CD14-positive monocyte (primary cell): ENCODE measurements at regions not wholly inside any gene's neighbourhood (a gene's known extent, or its start where the extent isn't known, plus 50 kb on each side); places are given as distances from the start of the nearest gene placed in this dataset.

ENCODE experiments used
- DNase-seq, 3 donors: peaks; one replicate each; pipeline ENCODE4 v3.0.0-alpha.2; 2011 to 2022
- H2AFZ ChIP-seq: 2 replicates; pipeline ENCODE4 v1.6.0; 2012; ENCODE audit warnings: mild to moderate bottlenecking, low read depth, low read length, inconsistent platforms; ENCODE audit not compliant: insufficient read depth, poor library complexity, severe bottlenecking
- H3K27ac ChIP-seq, 2 donors: 1 replicate in 1 of 2; 2 replicates in 1 of 2; pipeline ENCODE4 v1.5.1; 2012 to 2013; ENCODE audit warnings: low read length in 2 of 2, control low read depth in 1 of 2, inconsistent platforms in 1 of 2, low read depth in 1 of 2, mild to moderate bottlenecking in 1 of 2
- H3K27me3 ChIP-seq, 2 donors: one replicate each; pipeline versions ENCODE4 v1.6.0 to v1.6.1; 2011 to 2013; ENCODE audit warnings: low read length in 2 of 2; ENCODE audit not compliant: control insufficient read depth in 2 of 2, insufficient read depth in 2 of 2
- H3K36me3 ChIP-seq, 2 donors: replicated peaks in 1 of 2; 1 replicate in 1 of 2; 2 replicates in 1 of 2; pipeline versions ENCODE4 v1.5.1 to v1.6.1; 2012 to 2013; ENCODE audit warnings: low read length in 2 of 2, control low read depth in 1 of 2, inconsistent platforms in 1 of 2, mild to moderate bottlenecking in 1 of 2; ENCODE audit not compliant: insufficient read depth in 2 of 2, control insufficient read depth in 1 of 2
- H3K4me1 ChIP-seq, 2 donors: 1 replicate in 1 of 2; 2 replicates in 1 of 2; pipeline versions ENCODE4 v1.5.1 to v1.6.1; 2012 to 2013; ENCODE audit warnings: low read length in 2 of 2, control low read depth in 1 of 2, inconsistent platforms in 1 of 2, mild to moderate bottlenecking in 1 of 2, moderate library complexity in 1 of 2; ENCODE audit not compliant: insufficient read depth in 2 of 2, control insufficient read depth in 1 of 2
- H3K4me2 ChIP-seq: replicated peaks from 2 replicates; pipeline ENCODE3; 2012; ENCODE audit warnings: low read length, moderate library complexity, mild to moderate bottlenecking; ENCODE audit not compliant: poor library complexity, severe bottlenecking; ENCODE audit errors: extremely low read depth
- H3K4me3 ChIP-seq, 3 experiments: fragments of 200-600 bp in 1 of 3; sonication (generic) in 1 of 3; replicated peaks in 1 of 3; 1 replicate in 2 of 3; 2 replicates in 1 of 3; pipeline ENCODE4 v1.5.1; 2011 to 2013; ENCODE audit warnings: low read length in 3 of 3, mild to moderate bottlenecking in 3 of 3, control low read depth in 2 of 3, low read depth in 2 of 3, inconsistent platforms in 1 of 3, moderate library complexity in 1 of 3
- H3K79me2 ChIP-seq: 2 replicates; pipeline ENCODE4 v1.6.0; 2012; ENCODE audit warnings: mild to moderate bottlenecking, control low read depth, inconsistent platforms, low read length, moderate library complexity; ENCODE audit not compliant: insufficient read depth
- H3K9ac ChIP-seq: 2 replicates; pipeline ENCODE4 v1.6.0; 2017; ENCODE audit warnings: low read length, mild to moderate bottlenecking; ENCODE audit not compliant: insufficient read depth, poor library complexity, severe bottlenecking
- H3K9me3 ChIP-seq, 2 donors: replicated peaks in 1 of 2; 1 replicate in 1 of 2; 2 replicates in 1 of 2; pipeline versions ENCODE4 v1.5.1 to v1.6.1; 2012 to 2013; ENCODE audit warnings: low read length in 2 of 2, control low read depth in 1 of 2; ENCODE audit not compliant: control insufficient read depth in 1 of 2, insufficient read depth in 1 of 2
- H4K20me1 ChIP-seq: 2 replicates; pipeline ENCODE4 v1.6.0; 2012; ENCODE audit warnings: mild to moderate bottlenecking, low read length, control low read depth, moderate library complexity; ENCODE audit not compliant: insufficient read depth
- H3K27ac Mint-ChIP-seq, 7 donors: one replicate each; pipeline ENCODE4 v1.8.0; 2020; ENCODE audit warnings: mild to moderate bottlenecking in 7 of 7, mixed read lengths in 7 of 7, moderate library complexity in 6 of 7, inconsistent platforms in 2 of 7
- H3K27me3 Mint-ChIP-seq, 3 donors: one replicate each; pipeline ENCODE4 v1.8.0; 2021 to 2022; ENCODE audit warnings: low read depth in 3 of 3, mild to moderate bottlenecking in 3 of 3, mixed read lengths in 3 of 3, moderate library complexity in 3 of 3, inconsistent platforms in 1 of 3
- H3K36me3 Mint-ChIP-seq, 2 donors: one replicate each; pipeline ENCODE4 v1.8.0; 2020; ENCODE audit warnings: mixed read lengths in 2 of 2, inconsistent platforms in 1 of 2, mild to moderate bottlenecking in 1 of 2
- H3K4me1 Mint-ChIP-seq: one replicate; pipeline ENCODE4 v1.8.0; 2020; ENCODE audit warnings: mild to moderate bottlenecking, mixed read lengths
- H3K4me3 Mint-ChIP-seq, 2 donors: one replicate each; pipeline ENCODE4 v1.8.0; 2020; ENCODE audit warnings: mild to moderate bottlenecking in 2 of 2, mixed read lengths in 2 of 2, moderate library complexity in 1 of 2
- H3K9me3 Mint-ChIP-seq, 7 donors: one replicate each; pipeline ENCODE4 v1.8.0; 2020 to 2022; ENCODE audit warnings: mixed read lengths in 7 of 7, mild to moderate bottlenecking in 6 of 7, moderate library complexity in 6 of 7, inconsistent platforms in 2 of 7
- CTCF ChIP-seq: fragments of 200-600 bp; IDR thresholded peaks from one replicate; pipeline ENCODE4 v1.8.0; 2022; ENCODE audit warnings: antibody characterized with exemption, mild to moderate bottlenecking
- WGBS: methylation state at CpG from one replicate; pipeline ENCODE4 v1.1.5; 2013; ENCODE audit warnings: missing lambda C conversion rate; ENCODE audit not compliant: insufficient coverage; 5-methylcytosine and 5-hydroxymethylcytosine counted together
- intact Hi-C, 2 donors: fragments of 100-400 bp; cut with micrococcal nuclease; formaldehyde crosslinking; loops; one replicate each; pipeline versions ENCODE4 v1.15.0 to v1.15.1; 2023

GRCh38 chr16:56090076-56090475 lies 101.2 kb upstream of the GNAO1 start:
- no peak for DNase-seq
- Histone ChIP-seq H3K36me3 (no peaks in the 10 kb centered on the region), H3K4me3 (no peak overlapping the region), H3K27ac (no peak overlapping the region), H4K20me1 (no peaks in the 10 kb centered on the region), H3K9me3 (no peaks in the 10 kb centered on the region), H2AFZ (no peak overlapping the region), H3K27me3 (no peaks in the 10 kb centered on the region), H3K79me2 (no peaks in the 10 kb centered on the region), H3K9ac (no peak overlapping the region), H3K4me2 (no peak overlapping the region), H3K4me1 (no peaks in the 10 kb centered on the region)
- Mint-ChIP-seq H3K9me3 (peaks cover 0 to 4% (median 0%) of the 10 kb centered on the region in 7 donors), H3K4me3 (no peak overlapping the region), H3K36me3 (no peaks in the 10 kb centered on the region), H3K27me3 (peaks cover 4 to 9% (median 5%) of the 10 kb centered on the region in 3 donors), H3K27ac (no peak overlapping the region), H3K4me1 (no peaks in the 10 kb centered on the region)
- WGBS, result 100% methylated on average over 2 of the region's 2 CpGs
- TF ChIP-seq CTCF, result no peak
- intact Hi-C loops, result no loop called here

GRCh38 chr16:56087626-56088025 lies 103.7 kb upstream of the GNAO1 start:
- Histone ChIP-seq H3K79me2 (no peaks in the 10 kb centered on the region), H3K27ac (no peak overlapping the region), H3K27me3 (no peaks in the 10 kb centered on the region), H3K4me1 (no peaks in the 10 kb centered on the region), H3K9me3 (no peaks in the 10 kb centered on the region), H3K4me2 (no peak overlapping the region), H2AFZ (no peak overlapping the region), H4K20me1 (no peaks in the 10 kb centered on the region), H3K4me3 (no peak overlapping the region), H3K36me3 (no peaks in the 10 kb centered on the region), H3K9ac (no peak overlapping the region)
- no peaks in the 10 kb centered on the region for H3K36me3 Mint-ChIP-seq
- no peak for DNase-seq
- no peak overlapping the region for H3K27ac Mint-ChIP-seq
- no peak for TF ChIP-seq CTCF
- H3K9me3 Mint-ChIP-seq, result peaks cover 0 to 4% (median 0%) of the 10 kb centered on the region in 7 donors
- no peak overlapping the region for H3K4me3 Mint-ChIP-seq
- intact Hi-C loops, result no loop called here
- H3K4me1 Mint-ChIP-seq, result no peaks in the 10 kb centered on the region
- 93% methylated on average over 5 of the region's 6 CpGs for WGBS
- peaks cover 6 to 9% (median 7%) of the 10 kb centered on the region in 3 donors for H3K27me3 Mint-ChIP-seq
